Keratinocyte (primary cell): ENCODE measurements at regions not wholly inside any gene's neighbourhood (a gene's known extent, or its start where the extent isn't known, plus 50 kb on each side); places are given as distances from the start of the nearest gene placed in this dataset.

Experiments
- DNase-seq: peaks from one replicate; pipeline ENCODE4 v3.0.0-alpha.2; 2011; ENCODE audit warnings: low read depth, missing footprints, low spot score
- FAIRE-seq: peaks from 2 replicates; lab custom pipeline; 2011; peaks lifted over from hg19 to GRCh38; lab: Jason Lieb, UNC
- H2AFZ ChIP-seq: 2 replicates; pipeline ENCODE4 v1.6.0; 2012; ENCODE audit warnings: low read length, control low read depth, inconsistent platforms; ENCODE audit not compliant: control insufficient read depth
- H3K27ac ChIP-seq: 2 replicates; pipeline ENCODE4 v1.5.1; 2011; ENCODE audit warnings: low read length; ENCODE audit not compliant: control insufficient read depth, insufficient read depth
- H3K27me3 ChIP-seq: 3 replicates; pipeline ENCODE4 v1.6.0; 2011; ENCODE audit warnings: low read length; ENCODE audit not compliant: control insufficient read depth, insufficient read depth; ENCODE audit errors: extremely low read depth
- H3K36me3 ChIP-seq, 2 experiments: 2 replicates in 1 of 2; 3 replicates in 1 of 2; pipeline ENCODE4 v1.5.1; 2011; ENCODE audit warnings: low read length in 2 of 2, mild to moderate bottlenecking in 1 of 2; ENCODE audit not compliant: control insufficient read depth in 2 of 2, insufficient read depth in 2 of 2; ENCODE audit errors: extremely low read depth in 1 of 2
- H3K4me1 ChIP-seq: 3 replicates; pipeline ENCODE4 v1.5.1; 2011; ENCODE audit warnings: low read length; ENCODE audit not compliant: control insufficient read depth, insufficient read depth; ENCODE audit errors: extremely low read depth
- H3K4me2 ChIP-seq: 3 replicates; pipeline ENCODE4 v1.6.0; 2011; ENCODE audit warnings: low read depth, low read length; ENCODE audit not compliant: control insufficient read depth, insufficient read depth; ENCODE audit errors: extremely low read depth
- H3K4me3 ChIP-seq, 3 experiments: fragments of 200-600 bp in 1 of 3; sonication (generic) in 1 of 3; 2 replicates in 2 of 3; 3 replicates in 1 of 3; pipeline ENCODE4 v1.5.1; 2011 to 2016; ENCODE audit warnings: low read length in 3 of 3, mild to moderate bottlenecking in 3 of 3, control low read depth in 2 of 3, inconsistent platforms in 1 of 3, low read depth in 1 of 3, mixed read lengths in 1 of 3, mixed run types in 1 of 3, moderate library complexity in 1 of 3; ENCODE audit not compliant: control insufficient read depth in 2 of 3, insufficient read depth in 2 of 3; ENCODE audit errors: extremely low read depth in 1 of 3
- H3K79me2 ChIP-seq: 2 replicates; pipeline ENCODE4 v1.6.0; 2012; ENCODE audit warnings: low read length; ENCODE audit not compliant: control insufficient read depth, insufficient read depth
- H3K9ac ChIP-seq: 3 replicates; pipeline ENCODE4 v1.6.0; 2011; ENCODE audit warnings: low read length; ENCODE audit not compliant: control insufficient read depth, insufficient read depth; ENCODE audit errors: extremely low read depth
- H3K9me1 ChIP-seq: 3 replicates; pipeline ENCODE4 v1.6.0; 2011; ENCODE audit warnings: low read length; ENCODE audit not compliant: control insufficient read depth, insufficient read depth; ENCODE audit errors: extremely low read depth
- H3K9me3 ChIP-seq: 2 replicates; pipeline ENCODE4 v1.5.1; 2012; ENCODE audit warnings: low read depth, low read length; ENCODE audit not compliant: control insufficient read depth
- H4K20me1 ChIP-seq: 3 replicates; pipeline ENCODE4 v1.6.0; 2011; ENCODE audit warnings: low read length; ENCODE audit not compliant: control insufficient read depth, insufficient read depth; ENCODE audit errors: extremely low read depth
- CTCF ChIP-seq, 3 experiments: IDR thresholded peaks in 1 of 3; conservative IDR thresholded peaks in 1 of 3; optimal IDR thresholded peaks in 1 of 3; 2 replicates in 2 of 3; 3 replicates in 1 of 3; pipeline versions ENCODE3 to v1.5.1; 2011; ENCODE audit warnings: low read length in 3 of 3, mild to moderate bottlenecking in 3 of 3, moderate library complexity in 2 of 3, control low read depth in 1 of 3, inconsistent platforms in 1 of 3; ENCODE audit not compliant: insufficient read depth in 2 of 3; ENCODE audit errors: extremely low read depth in 1 of 3
- EZH2 ChIP-seq: IDR thresholded peaks from one replicate; pipeline ENCODE4 v1.6.1; 2012; ENCODE audit warnings: inconsistent platforms, mild to moderate bottlenecking, low read length, moderate library complexity
- dilution Hi-C: fragments of 300-500 bp; cut with MboI; formaldehyde crosslinking; loops from one replicate; pipeline ENCODE4 v1.7.0; 2020; ENCODE audit warnings: low sequenced_read_pairs; ENCODE audit not compliant: extremely low pct_ligation_motif_present

- Histone ChIP-seq H4K20me1 (no peaks in the 10 kb centered on the region), H3K9me1 (no peaks in the 10 kb centered on the region), H3K27me3 (peaks cover 4% of the 10 kb centered on the region), H3K4me1 (no peaks in the 10 kb centered on the region), H2AFZ (no peak overlapping the region), H3K9ac (no peak overlapping the region), H3K79me2 (no peaks in the 10 kb centered on the region), H3K9me3 (no peaks in the 10 kb centered on the region), H3K4me3 (no peak overlapping the region), H3K4me2 (no peak overlapping the region), H3K27ac (no peak overlapping the region), H3K36me3 (no peaks in the 10 kb centered on the region)
- FAIRE-seq (no peak), DNase-seq (no peak)
- no peak for TF ChIP-seq EZH2
- no peak for TF ChIP-seq CTCF (optimal IDR thresholded peaks at IDR 0.05 in 1 of 3, IDR thresholded peaks at IDR 0.05 in 1 of 3, conservative IDR thresholded peaks at IDR 0.05 in 1 of 3; ENCODE audit: extremely low read depth in 1 of 3, insufficient read depth in 2 of 3, low read length in 3 of 3)
- dilution Hi-C loops: no loop called here
These were observed 312.2 kb upstream of the IRX4 start for GRCh38 chr5:2194949-2195348.

GRCh38 chr5:2194236-2194555 is 311.5 kb upstream of the IRX4 start:
- Histone ChIP-seq H3K36me3 (no peaks in the 10 kb centered on the region), H3K9me1 (no peaks in the 10 kb centered on the region), H3K79me2 (no peaks in the 10 kb centered on the region), H3K4me1 (no peaks in the 10 kb centered on the region), H3K27me3 (no peaks in the 10 kb centered on the region), H2AFZ (no peak overlapping the region), H3K4me3 (no peak overlapping the region), H3K9ac (no peak overlapping the region), H3K9me3 (no peaks in the 10 kb centered on the region), H4K20me1 (no peaks in the 10 kb centered on the region), H3K27ac (no peak overlapping the region), H3K4me2 (no peak overlapping the region)
- TF ChIP-seq CTCF (optimal IDR thresholded peaks at IDR 0.05 in 1 of 3, IDR thresholded peaks at IDR 0.05 in 1 of 3, conservative IDR thresholded peaks at IDR 0.05 in 1 of 3; ENCODE audit: extremely low read depth in 1 of 3, insufficient read depth in 2 of 3, low read length in 3 of 3) (no peak), EZH2 (no peak)
- FAIRE-seq (no peak), DNase-seq (no peak)
- dilution Hi-C loops: no loop called here
